Vagina (tissue), 2 donors: ENCODE measurements at regions not wholly inside any gene's neighbourhood (a gene's known extent, or its start where the extent isn't known, plus 50 kb on each side); places are given as distances from the start of the nearest gene placed in this dataset.

Experiments used
- DNase-seq, 2 donors: peaks; one replicate each; pipeline ENCODE4 v3.0.0-alpha.2; 2017; ENCODE audit errors: extremely low spot score in 2 of 2
- H3K27ac ChIP-seq: fragments of 200-600 bp; sonication (generic); one replicate; pipeline ENCODE4 v1.5.1; 2019
- H3K27me3 ChIP-seq: fragments of 200-600 bp; sonication (generic); one replicate; pipeline ENCODE4 v1.5.1; 2019
- H3K36me3 ChIP-seq, 2 donors: fragments of 200-600 bp; sonication (generic); one replicate each; pipeline ENCODE4 v1.5.1; 2017 to 2019
- H3K4me1 ChIP-seq: fragments of 200-600 bp; sonication (generic); one replicate; pipeline ENCODE4 v1.5.1; 2019
- H3K4me3 ChIP-seq, 2 donors: fragments of 200-600 bp; sonication (generic); 1 replicate in 1 of 2; 2 replicates in 1 of 2; pipeline ENCODE4 v1.5.1; 2016 to 2019
- H3K9me3 ChIP-seq: fragments of 200-600 bp; sonication (generic); one replicate; pipeline ENCODE4 v1.5.1; 2019
- POLR2A ChIP-seq, 2 donors: fragments of 450-650 bp; IDR thresholded peaks; one replicate each; pipeline ENCODE4 v1.6.1; 2017; ENCODE audit warnings: antibody characterized with exemption in 2 of 2, mild to moderate bottlenecking in 2 of 2, moderate library complexity in 2 of 2
- POLR2AphosphoS5 ChIP-seq, 2 donors: sonication (generic); formaldehyde crosslinking; IDR thresholded peaks; one replicate each; pipeline ENCODE4 v1.9.0; 2017; ENCODE audit warnings: antibody characterized with exemption in 2 of 2, mild to moderate bottlenecking in 2 of 2, low read depth in 1 of 2; ENCODE audit not compliant: insufficient read depth in 1 of 2
- intact Hi-C: fragments of 100-400 bp; cut with DNase I; formaldehyde crosslinking; loops from one replicate; pipeline ENCODE4 v1.15.1; 2023
- TF ChIP-seq, protein P1 (sequence below), 3 experiments: fragments of 450-650 bp in 2 of 3; fragments of 200-600 bp in 1 of 3; sonication (generic) in 1 of 3; IDR thresholded peaks; one replicate each; pipeline ENCODE4 v1.5.1; 2017 to 2019; ENCODE audit warnings: antibody characterized with exemption in 3 of 3, mild to moderate bottlenecking in 2 of 3, moderate library complexity in 2 of 3

DNA sequence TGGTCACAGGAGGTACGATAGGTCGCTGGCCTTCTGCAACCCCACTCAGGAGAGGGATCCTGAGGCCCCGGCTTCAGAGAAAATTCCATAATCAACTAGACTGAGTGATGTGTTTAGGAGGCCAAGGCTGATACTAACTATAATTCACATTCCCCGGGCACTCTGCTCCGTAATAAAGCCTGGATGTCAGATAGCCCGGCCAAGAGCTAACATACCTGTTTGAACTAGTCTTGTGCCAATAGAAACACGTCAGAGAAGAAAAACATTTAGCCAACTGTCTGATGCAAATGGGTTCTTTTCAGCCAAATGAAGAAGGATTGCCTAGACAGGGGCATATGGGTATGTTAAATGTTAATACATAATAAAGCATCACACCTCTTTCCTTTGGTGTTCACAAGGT is 204.2 kb downstream of the TSHZ3 start:
- H3K4me3 ChIP-seq = no peak overlapping the region
- no peak for TF ChIP-seq POLR2AphosphoS5 (IDR thresholded peaks at IDR 0.05; ENCODE audit: insufficient read depth in 1 of 2, low read depth in 1 of 2)
- no peak for TF ChIP-seq POLR2A (IDR thresholded peaks at IDR 0.05)
- TF ChIP-seq, protein P1, sequence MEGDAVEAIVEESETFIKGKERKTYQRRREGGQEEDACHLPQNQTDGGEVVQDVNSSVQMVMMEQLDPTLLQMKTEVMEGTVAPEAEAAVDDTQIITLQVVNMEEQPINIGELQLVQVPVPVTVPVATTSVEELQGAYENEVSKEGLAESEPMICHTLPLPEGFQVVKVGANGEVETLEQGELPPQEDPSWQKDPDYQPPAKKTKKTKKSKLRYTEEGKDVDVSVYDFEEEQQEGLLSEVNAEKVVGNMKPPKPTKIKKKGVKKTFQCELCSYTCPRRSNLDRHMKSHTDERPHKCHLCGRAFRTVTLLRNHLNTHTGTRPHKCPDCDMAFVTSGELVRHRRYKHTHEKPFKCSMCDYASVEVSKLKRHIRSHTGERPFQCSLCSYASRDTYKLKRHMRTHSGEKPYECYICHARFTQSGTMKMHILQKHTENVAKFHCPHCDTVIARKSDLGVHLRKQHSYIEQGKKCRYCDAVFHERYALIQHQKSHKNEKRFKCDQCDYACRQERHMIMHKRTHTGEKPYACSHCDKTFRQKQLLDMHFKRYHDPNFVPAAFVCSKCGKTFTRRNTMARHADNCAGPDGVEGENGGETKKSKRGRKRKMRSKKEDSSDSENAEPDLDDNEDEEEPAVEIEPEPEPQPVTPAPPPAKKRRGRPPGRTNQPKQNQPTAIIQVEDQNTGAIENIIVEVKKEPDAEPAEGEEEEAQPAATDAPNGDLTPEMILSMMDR (IDR thresholded peaks at IDR 0.05) = no peak
- intact Hi-C loops = no loop called here
- H3K36me3 ChIP-seq = no peaks in the 10 kb centered on the region
- H3K9me3 ChIP-seq = no peaks in the 10 kb centered on the region
- no peak overlapping the region for H3K27ac ChIP-seq
- no peaks in the 10 kb centered on the region for H3K27me3 ChIP-seq
- DNase-seq = no peak
- H3K4me1 ChIP-seq = no peaks in the 10 kb centered on the region

DNA sequence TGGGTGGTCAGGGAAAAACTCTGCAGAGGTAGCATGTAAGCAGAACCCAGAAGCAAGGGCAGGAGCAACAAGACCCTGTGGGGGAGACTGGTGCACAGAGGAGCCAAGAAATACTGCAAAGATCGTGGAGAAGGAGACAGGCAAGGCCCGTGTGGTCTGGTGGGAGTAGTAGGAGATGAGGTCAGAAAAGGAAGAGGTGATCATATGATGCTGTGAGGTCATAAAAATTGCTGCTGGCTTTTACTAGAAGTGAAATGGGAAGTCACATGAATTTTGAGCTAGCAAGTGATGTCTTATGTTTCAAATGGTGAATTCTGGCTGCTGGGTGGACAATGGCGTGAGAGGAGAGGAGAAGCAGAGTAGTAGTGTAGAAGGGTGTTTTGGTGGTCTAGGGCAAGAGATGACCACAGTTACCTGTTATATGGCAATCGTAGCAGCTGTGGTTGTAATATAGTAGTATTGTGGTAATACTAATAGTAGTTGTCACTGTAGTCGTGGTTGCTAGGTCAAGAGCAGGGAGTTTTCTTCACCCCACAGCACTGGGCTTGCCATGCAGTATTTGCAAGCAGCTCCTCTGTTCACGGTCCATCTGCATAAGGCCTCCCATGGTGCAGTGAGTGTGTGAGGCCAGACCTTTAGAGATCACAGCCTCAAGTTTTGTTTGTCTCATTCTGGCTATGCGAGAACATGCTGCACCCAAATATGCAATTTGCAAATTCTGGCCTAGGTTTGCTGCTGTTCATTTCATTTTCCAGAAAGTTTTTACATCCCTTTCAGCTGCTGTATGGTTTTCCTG is 205.0 kb downstream of the TSHZ3 start:
- intact Hi-C loops = no loop called here
- Histone ChIP-seq H3K36me3 (no peaks in the 10 kb centered on the region), H3K4me3 (no peak overlapping the region), H3K9me3 (no peaks in the 10 kb centered on the region), H3K27ac (no peak overlapping the region), H3K4me1 (no peaks in the 10 kb centered on the region), H3K27me3 (no peaks in the 10 kb centered on the region)
- TF ChIP-seq, protein P1 (IDR thresholded peaks at IDR 0.05) = no peak
- TF ChIP-seq POLR2AphosphoS5 (IDR thresholded peaks at IDR 0.05; ENCODE audit: insufficient read depth in 1 of 2, low read depth in 1 of 2) = no peak
- no peak for TF ChIP-seq POLR2A (IDR thresholded peaks at IDR 0.05)
- DNase-seq = no peak

DNA sequence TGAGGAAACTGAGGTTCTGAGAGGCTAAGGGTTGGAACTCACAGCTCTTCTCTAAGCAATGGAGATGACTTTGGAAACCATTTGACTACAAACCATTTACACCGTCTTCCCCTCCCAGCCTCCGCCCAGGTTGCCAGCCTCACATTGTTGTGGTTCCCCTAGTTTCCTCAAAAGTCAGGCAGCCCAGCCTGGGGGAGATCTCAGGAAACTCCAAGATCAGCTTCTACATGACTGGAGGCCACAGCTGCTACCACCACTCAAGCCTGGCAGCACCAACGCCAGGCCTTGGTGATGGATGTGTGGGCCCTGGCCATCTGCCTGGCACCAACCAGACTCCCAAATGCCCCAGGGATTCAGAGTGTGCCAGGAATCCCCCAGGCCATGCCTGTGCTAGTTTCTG is 207.9 kb downstream of the TSHZ3 start:
- Histone ChIP-seq H3K4me3 (no peak overlapping the region), H3K9me3 (no peaks in the 10 kb centered on the region), H3K27ac (no peak overlapping the region), H3K36me3 (no peaks in the 10 kb centered on the region), H3K4me1 (no peaks in the 10 kb centered on the region), H3K27me3 (no peaks in the 10 kb centered on the region)
- DNase-seq = no peak
- TF ChIP-seq, protein P1 (IDR thresholded peaks at IDR 0.05) = no peak
- TF ChIP-seq POLR2AphosphoS5 (IDR thresholded peaks at IDR 0.05; ENCODE audit: insufficient read depth in 1 of 2, low read depth in 1 of 2) = no peak
- TF ChIP-seq POLR2A (IDR thresholded peaks at IDR 0.05) = no peak
- intact Hi-C loops = no loop called here

DNA sequence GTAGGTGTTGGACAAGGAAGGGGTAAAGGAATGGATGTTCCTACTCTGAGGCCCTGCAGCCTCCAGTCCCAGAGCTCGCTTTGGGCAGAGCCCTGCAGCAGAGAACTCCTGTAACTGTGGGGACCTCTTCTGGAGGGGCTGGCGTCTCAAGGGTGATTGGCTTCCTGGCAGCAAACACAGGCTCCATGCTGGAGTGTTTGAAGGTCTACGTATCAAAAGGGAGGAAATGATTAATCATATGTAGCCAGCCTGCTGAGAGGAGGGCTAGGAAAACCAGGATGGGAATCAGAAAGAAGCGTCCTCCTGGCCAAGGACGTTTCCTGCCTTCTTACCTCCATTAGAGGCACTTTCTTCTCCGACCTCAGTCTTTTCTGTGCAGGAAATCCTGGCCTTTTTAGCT is 208.5 kb downstream of the TSHZ3 start:
- no peak for DNase-seq
- H3K27ac ChIP-seq = no peak overlapping the region
- intact Hi-C loops = no loop called here
- no peaks in the 10 kb centered on the region for H3K4me1 ChIP-seq
- no peaks in the 10 kb centered on the region for H3K9me3 ChIP-seq
- no peak overlapping the region for H3K4me3 ChIP-seq
- H3K36me3 ChIP-seq = no peaks in the 10 kb centered on the region
- H3K27me3 ChIP-seq = no peaks in the 10 kb centered on the region
- TF ChIP-seq POLR2A (IDR thresholded peaks at IDR 0.05) = no peak
- no peak for TF ChIP-seq POLR2AphosphoS5 (IDR thresholded peaks at IDR 0.05; ENCODE audit: insufficient read depth in 1 of 2, low read depth in 1 of 2)
- TF ChIP-seq, protein P1 (IDR thresholded peaks at IDR 0.05) = no peak

DNA sequence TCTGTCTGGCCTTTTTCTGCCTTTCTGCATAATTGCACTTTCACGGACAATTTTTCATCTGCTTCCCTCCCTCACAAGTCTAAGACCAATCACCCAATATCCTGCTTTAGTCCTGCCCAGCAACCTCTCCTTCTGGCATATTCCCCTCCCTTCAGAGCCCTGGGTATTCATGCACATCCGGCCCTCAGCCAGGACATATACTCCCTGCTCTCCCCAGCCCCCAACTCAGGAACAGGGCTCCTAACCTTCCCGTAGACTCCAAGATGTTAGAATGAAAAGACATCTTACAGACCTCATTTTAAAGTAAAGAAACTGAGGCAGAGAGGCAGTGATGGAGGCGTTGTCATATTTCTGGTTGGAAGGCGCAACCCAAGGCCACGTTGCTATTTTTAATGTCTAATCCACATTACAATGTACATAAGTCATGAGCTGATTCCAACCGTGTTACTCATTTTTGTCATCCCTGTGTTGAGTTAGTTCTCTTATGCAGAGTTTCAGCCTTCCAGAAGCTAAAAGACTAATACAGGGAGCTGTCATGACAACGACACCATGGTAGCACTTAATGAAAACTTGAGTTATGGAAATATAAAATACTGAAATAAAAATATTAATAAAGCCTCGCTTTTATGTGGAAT is 209.2 kb downstream of the TSHZ3 start:
- intact Hi-C loops = no loop called here
- no peaks in the 10 kb centered on the region for H3K9me3 ChIP-seq

More for the DNA sequence above, 209.2 kb downstream of the TSHZ3 start:
- Histone ChIP-seq H3K36me3 (no peaks in the 10 kb centered on the region), H3K27me3 (no peaks in the 10 kb centered on the region), H3K4me1 (no peaks in the 10 kb centered on the region), H3K27ac (no peak overlapping the region), H3K4me3 (no peak overlapping the region)
- TF ChIP-seq POLR2AphosphoS5 (IDR thresholded peaks at IDR 0.05; ENCODE audit: insufficient read depth in 1 of 2, low read depth in 1 of 2) (no peak), POLR2A (IDR thresholded peaks at IDR 0.05) (no peak)
- TF ChIP-seq, protein P1 (IDR thresholded peaks at IDR 0.05) = no peak
- DNase-seq = no peak
